HepG2 (cell line): ENCODE measurements at regions not wholly inside any gene's neighbourhood (a gene's known extent, or its start where the extent isn't known, plus 50 kb on each side); places are given as distances from the start of the nearest gene placed in this dataset.

Experiments used
- ATAC-seq: fragments of 200-7000 bp; cut with Tn5 transposase; 3 replicates; pipeline ENCODE4 v1.9.1; 2020; ENCODE audit warnings: mild to moderate bottlenecking, moderate library complexity
- BruUV-seq: library from RNA; stranded (reverse); fragments of 400-500 nt; replicated peaks from 2 replicates; lab custom pipeline; 2021; lab: Mats Ljungman, UMichigan
- CTCF ChIA-PET: fragments of 300-600 bp; formaldehyde crosslinking; extraction: SDS; loops from one replicate; lab custom pipeline; 2021; ENCODE audit warnings: low total read pairs, inconsistent platforms, low intra/inter-chr PET ratio; lab: Yijun Ruan, JAX
- POLR2A ChIA-PET: fragments of 350-600 bp; sonication (Branson Sonifier 250); formaldehyde crosslinking; loops from one replicate; lab custom pipeline; 2020; ENCODE audit warnings: antibody characterized with exemption, inconsistent platforms; lab: Yijun Ruan, JAX
- DNase-seq: peaks from one replicate; pipeline ENCODE4 v3.0.0-alpha.2; 2015; ENCODE audit warnings: low spot score
- FAIRE-seq: peaks from 3 replicates; lab custom pipeline; 2011; peaks lifted over from hg19 to GRCh38; lab: Jason Lieb, UNC
- H2AFZ ChIP-seq: one replicate; pipeline ENCODE4 v1.6.1; 2011; ENCODE audit warnings: low read length, inconsistent platforms
- H3K27ac ChIP-seq: fragments of 300-600 bp; 3 replicates; pipeline ENCODE4 v1.8.0; 2011; ENCODE audit warnings: mixed run types, mild to moderate bottlenecking, mixed read lengths, low read length, inconsistent platforms; ENCODE audit not compliant: insufficient read depth; ENCODE audit errors: extremely low read length
- H3K27me3 ChIP-seq, 2 experiments: fragments of 200-600 bp in 1 of 2; 2 replicates in 1 of 2; 3 replicates in 1 of 2; pipeline versions ENCODE4 v1.6.0 to v1.8.0; 2011; ENCODE audit warnings: low read length in 2 of 2, mild to moderate bottlenecking in 2 of 2, moderate library complexity in 2 of 2, inconsistent platforms in 1 of 2; ENCODE audit not compliant: insufficient read depth in 2 of 2, control insufficient read depth in 1 of 2
- H3K36me3 ChIP-seq, 2 experiments: fragments of 200-600 bp in 1 of 2; replicated peaks in 1 of 2; 2 replicates in 1 of 2; 3 replicates in 1 of 2; pipeline versions ENCODE4 v1.5.1 to v1.8.0; 2011; ENCODE audit warnings: low read length in 2 of 2, inconsistent platforms in 1 of 2; ENCODE audit not compliant: insufficient read depth in 2 of 2, control insufficient read depth in 1 of 2
- H3K4me1 ChIP-seq: 2 replicates; pipeline ENCODE4 v1.5.1; 2012; ENCODE audit warnings: low read length, inconsistent platforms; ENCODE audit not compliant: insufficient read depth
- H3K4me2 ChIP-seq: 2 replicates; pipeline ENCODE4 v1.6.0; 2011; ENCODE audit warnings: low read depth, low read length, inconsistent platforms
- H3K4me3 ChIP-seq, 3 experiments: fragments of 200-600 bp in 1 of 3; sonication (generic), shearing (Covaris generic) in 1 of 3; replicated peaks in 1 of 3; 2 replicates each; pipeline ENCODE4 v1.5.1; 2011 to 2016; ENCODE audit warnings: low read length in 3 of 3, inconsistent platforms in 2 of 3, low read depth in 2 of 3, mild to moderate bottlenecking in 2 of 3, control low read depth in 1 of 3, mixed read lengths in 1 of 3; ENCODE audit not compliant: insufficient read depth in 1 of 3
- H3K79me2 ChIP-seq: one replicate; pipeline ENCODE4 v1.6.1; 2011; ENCODE audit warnings: low read length, inconsistent platforms; ENCODE audit not compliant: insufficient read depth
- H3K9ac ChIP-seq: 2 replicates; pipeline ENCODE4 v1.6.0; 2011; ENCODE audit warnings: mild to moderate bottlenecking, low read depth, low read length, inconsistent platforms; ENCODE audit not compliant: insufficient read depth
- H3K9me3 ChIP-seq: 2 replicates; pipeline ENCODE4 v1.5.1; 2012; ENCODE audit warnings: mild to moderate bottlenecking, low read length
- H4K20me1 ChIP-seq: 2 replicates; pipeline ENCODE4 v1.6.0; 2011; ENCODE audit warnings: inconsistent platforms, mild to moderate bottlenecking, low read length, moderate library complexity; ENCODE audit not compliant: insufficient read depth
- ARNT ChIP-seq: fragments of 450-650 bp; IDR thresholded peaks from 2 replicates; pipeline ENCODE4 v1.6.1; 2017
- ATRX ChIP-seq: sonication (generic); formaldehyde crosslinking; IDR thresholded peaks from 2 replicates; pipeline ENCODE4 v1.4.0; 2020; ENCODE audit warnings: missing genetic modification reagents, borderline replicate concordance
- ETV6 ChIP-seq: sonication (generic); formaldehyde crosslinking; conservative IDR thresholded peaks from 2 replicates; pipeline ENCODE4 v1.4.0; 2020; ENCODE audit warnings: missing genetic modification reagents
- FOSL1 ChIP-seq: sonication (generic); formaldehyde crosslinking; IDR thresholded peaks from 2 replicates; pipeline ENCODE4 v1.9.0; 2021; ENCODE audit warnings: missing genetic modification reagents, borderline replicate concordance
- GATAD1 ChIP-seq: IDR thresholded peaks from 2 replicates; pipeline ENCODE4 v1.6.1; 2016; ENCODE audit warnings: missing genetic modification reagents, missing compliant biosample characterization
- HCFC1 ChIP-seq: fragments of 150-350 bp; IDR thresholded peaks from 2 replicates; pipeline ENCODE4 v1.6.1; 2014; ENCODE audit warnings: low read depth, low read length
- MEIS1 ChIP-seq: sonication (generic); formaldehyde crosslinking; IDR thresholded peaks from 2 replicates; pipeline ENCODE4 v1.9.0; 2021; ENCODE audit warnings: mild to moderate bottlenecking, missing genetic modification reagents, moderate library complexity, borderline replicate concordance
- MXI1 ChIP-seq: IDR thresholded peaks from 3 replicates; pipeline ENCODE4 v1.6.1; 2012; ENCODE audit warnings: low read depth, low read length, inconsistent platforms, borderline replicate concordance
- NCOR1 ChIP-seq: fragments of 200-600 bp; sonication (generic); IDR thresholded peaks from 2 replicates; pipeline ENCODE4 v1.7.0; 2017; ENCODE audit warnings: antibody characterized with exemption, low read length, borderline replicate concordance
- NR1H2 ChIP-seq: sonication (generic); formaldehyde crosslinking; IDR thresholded peaks from 2 replicates; pipeline ENCODE4 v1.8.1; 2022; ENCODE audit warnings: low read depth, missing genetic modification reagents, borderline replicate concordance
- PITX1 ChIP-seq: sonication (generic); formaldehyde crosslinking; IDR thresholded peaks from 2 replicates; pipeline ENCODE4 v1.5.1; 2020; ENCODE audit warnings: mild to moderate bottlenecking, missing genetic modification reagents
- REXO4 ChIP-seq: sonication (generic); formaldehyde crosslinking; IDR thresholded peaks from 2 replicates; pipeline ENCODE4 v1.8.0; 2022; ENCODE audit warnings: missing genetic modification reagents, mild to moderate bottlenecking, borderline replicate concordance
- SALL2 ChIP-seq: sonication (generic); formaldehyde crosslinking; IDR thresholded peaks from 2 replicates; pipeline ENCODE4 v1.8.1; 2023; ENCODE audit warnings: mild to moderate bottlenecking, missing genetic modification reagents, inconsistent platforms
- TSC22D2 ChIP-seq: sonication (generic); formaldehyde crosslinking; IDR thresholded peaks from 2 replicates; pipeline ENCODE4 v1.5.1; 2020; ENCODE audit warnings: missing genetic modification reagents, mild to moderate bottlenecking, borderline replicate concordance
- ZNF720 ChIP-seq: sonication (generic); formaldehyde crosslinking; IDR thresholded peaks from 2 replicates; pipeline ENCODE4 v1.4.0; 2020; ENCODE audit warnings: missing genetic modification reagents
- ZNF792 ChIP-seq: IDR thresholded peaks from 2 replicates; pipeline ENCODE4 v1.6.1; 2016
- WGBS: methylation state at CpG from one replicate; pipeline ENCODE4 v1.1.6; 2017; ENCODE audit warnings: low lambda C conversion rate; 5-methylcytosine and 5-hydroxymethylcytosine counted together
- in situ Hi-C: cut with HindIII; loops from 2 replicates; pipeline ENCODE4 v1.10.0; 2017; ENCODE audit warnings: low pct_unique_long_range_greater_than_20kb; ENCODE audit not compliant: extremely low pct_ligation_motif_present
- intact Hi-C: fragments of 100-400 bp; cut with micrococcal nuclease; formaldehyde crosslinking; loops from one replicate; pipeline ENCODE4 v1.10.0; 2022; ENCODE audit not compliant: unreplicated experiment
- TF ChIP-seq, protein P1 (sequence below): sonication (generic); formaldehyde crosslinking; IDR thresholded peaks from 2 replicates; pipeline ENCODE4 v1.5.0; 2020; ENCODE audit warnings: mild to moderate bottlenecking, missing genetic modification reagents

GRCh38 chr2:238573916-238574315, 147.2 kb downstream of the ASB1 start:
- FAIRE-seq, result no peak
- in situ Hi-C loops, result no loop called here

More at GRCh38 chr2:238573916-238574315, 147.2 kb downstream of the ASB1 start:
- POLR2A ChIA-PET, result no interaction called here
- no peaks in the 10 kb centered on the region for H3K36me3 ChIP-seq
- no TSS peak for BruUV-seq
- DNase-seq, result no peak
- H3K4me1 ChIP-seq, result no peaks in the 10 kb centered on the region
- WGBS, result 62% methylated on average over 11 of the region's 12 CpGs
- ATAC-seq, result no peak
- H3K27me3 ChIP-seq, result peaks cover 2 to 60% of the 10 kb centered on the region in 2 experiments; a peak in 4 of 5 replicates
- no peak overlapping the region for H3K9ac ChIP-seq
- H2AFZ ChIP-seq, result no peak overlapping the region
- no peak overlapping the region for H3K27ac ChIP-seq
- H3K4me2 ChIP-seq, result no peak overlapping the region
- H3K79me2 ChIP-seq, result no peaks in the 10 kb centered on the region
- CTCF ChIA-PET, result interaction anchor here (0.8 to 1.5 kb wide), 2 partner anchors 61 to 203 kb away, joined by 3 to 4 read pairs; no protein-coding TSS in a partner anchor
- intact Hi-C loops, result no loop called here
- H4K20me1 ChIP-seq, result no peaks in the 10 kb centered on the region
- H3K9me3 ChIP-seq, result no peaks in the 10 kb centered on the region
- TF ChIP-seq MEIS1, result no peak
- TF ChIP-seq PITX1 (CRISPR knock-in tag), result no peak
- TF ChIP-seq ZNF792 (CRISPR knock-in tag), result no peak
- TF ChIP-seq HCFC1, result no peak
- TF ChIP-seq, protein P1, sequence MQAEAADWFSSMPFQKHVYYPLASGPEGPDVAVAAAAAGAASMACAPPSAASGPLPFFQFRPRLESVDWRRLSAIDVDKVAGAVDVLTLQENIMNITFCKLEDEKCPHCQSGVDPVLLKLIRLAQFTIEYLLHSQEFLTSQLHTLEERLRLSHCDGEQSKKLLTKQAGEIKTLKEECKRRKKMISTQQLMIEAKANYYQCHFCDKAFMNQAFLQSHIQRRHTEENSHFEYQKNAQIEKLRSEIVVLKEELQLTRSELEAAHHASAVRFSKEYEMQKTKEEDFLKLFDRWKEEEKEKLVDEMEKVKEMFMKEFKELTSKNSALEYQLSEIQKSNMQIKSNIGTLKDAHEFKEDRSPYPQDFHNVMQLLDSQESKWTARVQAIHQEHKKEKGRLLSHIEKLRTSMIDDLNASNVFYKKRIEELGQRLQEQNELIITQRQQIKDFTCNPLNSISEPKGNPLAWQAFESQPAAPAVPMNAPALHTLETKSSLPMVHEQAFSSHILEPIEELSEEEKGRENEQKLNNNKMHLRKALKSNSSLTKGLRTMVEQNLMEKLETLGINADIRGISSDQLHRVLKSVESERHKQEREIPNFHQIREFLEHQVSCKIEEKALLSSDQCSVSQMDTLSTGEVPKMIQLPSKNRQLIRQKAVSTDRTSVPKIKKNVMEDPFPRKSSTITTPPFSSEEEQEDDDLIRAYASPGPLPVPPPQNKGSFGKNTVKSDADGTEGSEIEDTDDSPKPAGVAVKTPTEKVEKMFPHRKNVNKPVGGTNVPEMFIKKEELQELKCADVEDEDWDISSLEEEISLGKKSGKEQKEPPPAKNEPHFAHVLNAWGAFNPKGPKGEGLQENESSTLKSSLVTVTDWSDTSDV, result no peak
- TF ChIP-seq ETV6, result no peak
- TF ChIP-seq GATAD1 (CRISPR knock-in tag), result no peak
- no peak for TF ChIP-seq TSC22D2 (CRISPR knock-in tag)
- TF ChIP-seq ATRX (CRISPR knock-in tag), result no peak
- TF ChIP-seq NCOR1, result no peak
- TF ChIP-seq REXO4, result no peak
- no peak for TF ChIP-seq ARNT
- no peak for TF ChIP-seq SALL2 (CRISPR knock-in tag)
- TF ChIP-seq MXI1, result no peak
- TF ChIP-seq ZNF720 (CRISPR knock-in tag), result no peak
- no peak for TF ChIP-seq FOSL1
- no peak for TF ChIP-seq NR1H2 (CRISPR knock-in tag)
- H3K4me3 ChIP-seq, result no peak overlapping the region
